ENCODE measurements at regions not wholly inside any gene's neighbourhood (a gene's known extent, or its start where the extent isn't known, plus 50 kb on each side); places are given as distances from the start of the nearest gene placed in this dataset.

GRCh38 chr2:219901155-219901554, 273.7 kb downstream of the SLC4A3 start:
- Mint-ChIP-seq H3K4me3 (no peak overlapping the region), H3K36me3 (ENCODE audit: low read depth) (no peaks in the 10 kb centered on the region), H3K27me3 (ENCODE audit: low read depth) (peaks cover 8% of the 10 kb centered on the region), H3K9me3 (no peaks in the 10 kb centered on the region), H3K27ac (no peak overlapping the region), H3K4me1 (ENCODE audit: low read depth) (no peaks in the 10 kb centered on the region)
- CTCF ChIA-PET, result no interaction called here
- intact Hi-C loops (cut with micrococcal nuclease), result no loop called here
- no peak for DNase-seq

GRCh38 chr2:219902891-219903552, 275.6 kb downstream of the SLC4A3 start:
- H3K4me3 Mint-ChIP-seq, result no peak overlapping the region
- no peaks in the 10 kb centered on the region for H3K4me1 Mint-ChIP-seq (ENCODE audit: low read depth)
- no peak for DNase-seq
- H3K27ac Mint-ChIP-seq, result no peak overlapping the region
- no peaks in the 10 kb centered on the region for H3K9me3 Mint-ChIP-seq
- no peaks in the 10 kb centered on the region for H3K36me3 Mint-ChIP-seq (ENCODE audit: low read depth)
- CTCF ChIA-PET, result interaction anchor here (0.7 kb wide), 1 partner anchor 197 kb away, joined by 4 read pairs; no protein-coding TSS in a partner anchor
- intact Hi-C loops (cut with micrococcal nuclease), result no loop called here
- H3K27me3 Mint-ChIP-seq (ENCODE audit: low read depth), result peaks cover 8% of the 10 kb centered on the region

GRCh38 chr2:219905640-219906039, 278.2 kb downstream of the SLC4A3 start:
- Mint-ChIP-seq H3K4me1 (ENCODE audit: low read depth) (no peaks in the 10 kb centered on the region), H3K27me3 (ENCODE audit: low read depth) (peaks cover 8% of the 10 kb centered on the region), H3K4me3 (no peak overlapping the region), H3K9me3 (no peaks in the 10 kb centered on the region), H3K27ac (no peak overlapping the region), H3K36me3 (ENCODE audit: low read depth) (no peaks in the 10 kb centered on the region)
- CTCF ChIA-PET, result no interaction called here
- no peak for DNase-seq
- intact Hi-C loops (cut with micrococcal nuclease), result no loop called here

GRCh38 chr2:219906114-219907010, 278.9 kb downstream of the SLC4A3 start:
- intact Hi-C loops (cut with micrococcal nuclease), result no loop called here
- H3K27ac Mint-ChIP-seq, result no peak overlapping the region
- peaks cover 5% of the 10 kb centered on the region for H3K27me3 Mint-ChIP-seq (ENCODE audit: low read depth)
- H3K36me3 Mint-ChIP-seq (ENCODE audit: low read depth), result no peaks in the 10 kb centered on the region
- CTCF ChIA-PET, result no interaction called here
- H3K4me3 Mint-ChIP-seq, result no peak overlapping the region
- H3K9me3 Mint-ChIP-seq, result no peaks in the 10 kb centered on the region
- DNase-seq, result no peak
- H3K4me1 Mint-ChIP-seq (ENCODE audit: low read depth), result no peaks in the 10 kb centered on the region

- no peaks in the 10 kb centered on the region for H3K4me1 Mint-ChIP-seq (ENCODE audit: low read depth)
- no peak overlapping the region for H3K4me3 Mint-ChIP-seq
- CTCF ChIA-PET, result no interaction called here
- H3K36me3 Mint-ChIP-seq (ENCODE audit: low read depth), result no peaks in the 10 kb centered on the region
- no peak overlapping the region for H3K27ac Mint-ChIP-seq
- intact Hi-C loops (cut with micrococcal nuclease), result no loop called here
- no peaks in the 10 kb centered on the region for H3K9me3 Mint-ChIP-seq
- DNase-seq, result no peak
- peaks cover 5% of the 10 kb centered on the region for H3K27me3 Mint-ChIP-seq (ENCODE audit: low read depth)
Measured at GRCh38 chr2:219907011-219907365, 279.6 kb downstream of the SLC4A3 start.

- H3K36me3 Mint-ChIP-seq (ENCODE audit: low read depth), result no peaks in the 10 kb centered on the region
- intact Hi-C loops (cut with micrococcal nuclease), result no loop called here
- H3K27me3 Mint-ChIP-seq (ENCODE audit: low read depth), result no peaks in the 10 kb centered on the region
- no peak overlapping the region for H3K4me3 Mint-ChIP-seq
- CTCF ChIA-PET, result no interaction called here
- no peaks in the 10 kb centered on the region for H3K9me3 Mint-ChIP-seq
- no peak overlapping the region for H3K27ac Mint-ChIP-seq
- H3K4me1 Mint-ChIP-seq (ENCODE audit: low read depth), result no peaks in the 10 kb centered on the region
- no peak for DNase-seq
Measured at GRCh38 chr2:219908538-219908937, 281.1 kb downstream of the SLC4A3 start.

- DNase-seq, result no peak
- H3K27ac Mint-ChIP-seq, result no peak overlapping the region
- no peak overlapping the region for H3K4me3 Mint-ChIP-seq
- H3K4me1 Mint-ChIP-seq (ENCODE audit: low read depth), result no peaks in the 10 kb centered on the region
- CTCF ChIA-PET, result no interaction called here
- H3K9me3 Mint-ChIP-seq, result no peaks in the 10 kb centered on the region
- H3K27me3 Mint-ChIP-seq (ENCODE audit: low read depth), result no peaks in the 10 kb centered on the region
- intact Hi-C loops (cut with micrococcal nuclease), result no loop called here
- H3K36me3 Mint-ChIP-seq (ENCODE audit: low read depth), result no peaks in the 10 kb centered on the region
Measured at GRCh38 chr2:219911541-219911940, 284.1 kb downstream of the SLC4A3 start.

GRCh38 chr2:219912491-219912921, 285.1 kb downstream of the SLC4A3 start:
- Mint-ChIP-seq H3K4me1 (ENCODE audit: low read depth) (no peaks in the 10 kb centered on the region), H3K36me3 (ENCODE audit: low read depth) (no peaks in the 10 kb centered on the region), H3K27ac (no peak overlapping the region), H3K27me3 (ENCODE audit: low read depth) (no peaks in the 10 kb centered on the region), H3K4me3 (no peak overlapping the region), H3K9me3 (no peaks in the 10 kb centered on the region)
- DNase-seq, result no peak
- CTCF ChIA-PET, result no interaction called here
- intact Hi-C loops (cut with micrococcal nuclease), result no loop called here

GRCh38 chr2:219914577-219914976, 287.1 kb downstream of the SLC4A3 start:
- H3K4me1 Mint-ChIP-seq (ENCODE audit: low read depth), result no peaks in the 10 kb centered on the region
- CTCF ChIA-PET, result interaction anchor here (0.6 kb wide), 1 partner anchor 10 kb away, joined by 4 read pairs; no protein-coding TSS in a partner anchor
- no peak for DNase-seq
- H3K36me3 Mint-ChIP-seq (ENCODE audit: low read depth), result no peaks in the 10 kb centered on the region
- intact Hi-C loops (cut with micrococcal nuclease), result no loop called here
- H3K4me3 Mint-ChIP-seq, result no peak overlapping the region
- H3K27ac Mint-ChIP-seq, result no peak overlapping the region
- H3K9me3 Mint-ChIP-seq, result no peaks in the 10 kb centered on the region
- no peaks in the 10 kb centered on the region for H3K27me3 Mint-ChIP-seq (ENCODE audit: low read depth)

- DNase-seq, result no peak
- intact Hi-C loops (cut with micrococcal nuclease), result no loop called here
- Mint-ChIP-seq H3K4me3 (no peak overlapping the region), H3K4me1 (ENCODE audit: low read depth) (no peaks in the 10 kb centered on the region), H3K27me3 (ENCODE audit: low read depth) (no peaks in the 10 kb centered on the region), H3K36me3 (ENCODE audit: low read depth) (no peaks in the 10 kb centered on the region), H3K9me3 (no peaks in the 10 kb centered on the region), H3K27ac (no peak overlapping the region)
- CTCF ChIA-PET, result interaction anchor here (1.0 kb wide), 1 partner anchor 9 kb away, joined by 3 read pairs; no protein-coding TSS in a partner anchor
Measured at GRCh38 chr2:219916281-219916680, 288.9 kb downstream of the SLC4A3 start.

GRCh38 chr2:219916726-219917440, 289.5 kb downstream of the SLC4A3 start:
- intact Hi-C loops (cut with micrococcal nuclease), result no loop called here

GRCh38 chr2:219918254-219918653, 290.8 kb downstream of the SLC4A3 start:
- Mint-ChIP-seq H3K27me3 (ENCODE audit: low read depth) (no peaks in the 10 kb centered on the region), H3K36me3 (ENCODE audit: low read depth) (no peaks in the 10 kb centered on the region), H3K4me1 (ENCODE audit: low read depth) (no peaks in the 10 kb centered on the region), H3K27ac (no peak overlapping the region), H3K9me3 (no peaks in the 10 kb centered on the region), H3K4me3 (no peak overlapping the region)
- CTCF ChIA-PET, result interaction anchor here (0.7 kb wide), 2 partner anchors 58 to 421 kb away, joined by 3 read pairs; no protein-coding TSS in a partner anchor
- intact Hi-C loops (cut with micrococcal nuclease), result no loop called here
- no peak for DNase-seq

More at GRCh38 chr2:219916726-219917440, 289.5 kb downstream of the SLC4A3 start:
- Mint-ChIP-seq H3K36me3 (ENCODE audit: low read depth) (no peaks in the 10 kb centered on the region), H3K27ac (no peak overlapping the region), H3K27me3 (ENCODE audit: low read depth) (no peaks in the 10 kb centered on the region), H3K4me1 (ENCODE audit: low read depth) (no peaks in the 10 kb centered on the region), H3K4me3 (no peak overlapping the region), H3K9me3 (no peaks in the 10 kb centered on the region)
- CTCF ChIA-PET, result no interaction called here
- DNase-seq, result no peak

Data from activated naive CD4-positive, alpha-beta T cell treated with anti-CD3 and anti-CD28 coated beads for 36 hours (primary cell).